SU-DHL-6 (cell line): ENCODE measurements at regions not wholly inside any gene's neighbourhood (a gene's known extent, or its start where the extent isn't known, plus 50 kb on each side); places are given as distances from the start of the nearest gene placed in this dataset.

Experiments used
- H2AFZ ChIP-seq: fragments of 200-600 bp; sonication (generic); 2 replicates; pipeline ENCODE4 v1.6.1; 2014; ENCODE audit warnings: low read depth, mild to moderate bottlenecking, moderate library complexity, mixed read lengths, antibody characterized with exemption, low read length; ENCODE audit not compliant: severe bottlenecking
- H3F3A ChIP-seq: fragments of 200-600 bp; shearing (Covaris generic); 2 replicates; pipeline ENCODE4 v1.6.0; 2016; ENCODE audit warnings: antibody characterized with exemption, mild to moderate bottlenecking; ENCODE audit not compliant: insufficient read depth
- H3K27ac ChIP-seq: fragments of 200-600 bp; sonication (generic); 2 replicates; pipeline ENCODE4 v1.5.1; 2016; ENCODE audit warnings: low read depth, mild to moderate bottlenecking, low read length, moderate library complexity, mixed read lengths
- H3K27me3 ChIP-seq: fragments of 200-600 bp; sonication (generic), shearing (Covaris generic); 2 replicates; pipeline ENCODE4 v1.6.0; 2014; ENCODE audit warnings: mild to moderate bottlenecking, low read length
- H3K36me3 ChIP-seq: fragments of 200-600 bp; sonication (generic); 2 replicates; pipeline ENCODE4 v1.6.1; 2014; ENCODE audit warnings: mild to moderate bottlenecking, low read length, mixed read lengths
- H3K4me2 ChIP-seq: fragments of 300-600, 200-600 bp; shearing (Covaris generic), sonication (generic); 2 replicates; pipeline ENCODE4 v1.6.0; 2014; ENCODE audit warnings: low read length, low read depth, mild to moderate bottlenecking; ENCODE audit not compliant: poor library complexity, severe bottlenecking
- H3K4me3 ChIP-seq: fragments of 200-600 bp; sonication (generic); 2 replicates; pipeline ENCODE4 v1.5.1; 2014; ENCODE audit warnings: antibody characterized with exemption, low read length, mild to moderate bottlenecking, mixed read lengths; ENCODE audit not compliant: insufficient read depth, poor library complexity, severe bottlenecking
- H3K79me2 ChIP-seq: fragments of 200-600 bp; sonication (generic); 2 replicates; pipeline ENCODE4 v1.6.1; 2014; ENCODE audit warnings: mild to moderate bottlenecking, low read length, moderate library complexity; ENCODE audit not compliant: insufficient read depth
- H3K9ac ChIP-seq: fragments of 200-600 bp; sonication (generic); 2 replicates; pipeline ENCODE4 v1.7.0; 2014; ENCODE audit warnings: mild to moderate bottlenecking, low read length
- H3K9me2 ChIP-seq: fragments of 200-600 bp; sonication (generic); replicated peaks from 2 replicates; pipeline ENCODE4 v1.6.1; 2014; ENCODE audit warnings: low read length; ENCODE audit not compliant: insufficient read depth
- H3K9me3 ChIP-seq: fragments of 200-600 bp; sonication (generic); 2 replicates; pipeline ENCODE4 v1.6.1; 2014; ENCODE audit warnings: low read length, mixed read lengths; ENCODE audit not compliant: insufficient read depth
- H4K20me1 ChIP-seq: fragments of 200-600 bp; sonication (generic); 2 replicates; pipeline ENCODE4 v1.6.1; 2014; ENCODE audit warnings: low read depth, mild to moderate bottlenecking, antibody characterized with exemption, low read length, moderate library complexity, mixed read lengths
- CTCF ChIP-seq: fragments of 200-600 bp; sonication (generic); IDR thresholded peaks from one replicate; pipeline ENCODE4 v1.5.1; 2017; ENCODE audit warnings: antibody characterized with exemption, mild to moderate bottlenecking, low read length, moderate library complexity; ENCODE audit not compliant: insufficient read depth, poor library complexity, severe bottlenecking
- EZH2phosphoT487 ChIP-seq: fragments of 200-600 bp; sonication (generic), shearing (Covaris generic); conservative IDR thresholded peaks from 2 replicates; pipeline ENCODE4 v1.6.1; 2018; ENCODE audit warnings: mild to moderate bottlenecking, antibody characterized with exemption, low read length, moderate library complexity, mixed read lengths

- Histone ChIP-seq H3K9me3 (0 out of 2 replicates have a peak, but pooled peaks cover 5% of the 10 kb centered on the region), H3K9ac (no peak overlapping the region), H3K27me3 (no peaks in the 10 kb centered on the region), H3K27ac (no peak overlapping the region), H3K79me2 (no peaks in the 10 kb centered on the region), H3K36me3 (no peaks in the 10 kb centered on the region), H2AFZ (no peak overlapping the region), H4K20me1 (no peaks in the 10 kb centered on the region), H3F3A (no peaks in the 10 kb centered on the region), H3K9me2 (no peaks in the 10 kb centered on the region), H3K4me2 (no peak overlapping the region), H3K4me3 (no peak overlapping the region)
- TF ChIP-seq EZH2phosphoT487 (no peak), CTCF (no peak)
These were observed 313.3 kb downstream of the PIK3R1 start for GRCh38 chr5:68528821-68529273.

- no peak overlapping the region for H3K9ac ChIP-seq
- H3K27ac ChIP-seq: no peak overlapping the region
- H3K9me2 ChIP-seq: no peaks in the 10 kb centered on the region
- 0 out of 2 replicates have a peak, but pooled peaks cover 5% of the 10 kb centered on the region for H3K9me3 ChIP-seq
- no peaks in the 10 kb centered on the region for H4K20me1 ChIP-seq
- no peaks in the 10 kb centered on the region for H3K79me2 ChIP-seq
- H3K27me3 ChIP-seq: no peaks in the 10 kb centered on the region
- no peak for TF ChIP-seq EZH2phosphoT487
- TF ChIP-seq CTCF: no peak
- no peak overlapping the region for H2AFZ ChIP-seq
- H3F3A ChIP-seq: no peaks in the 10 kb centered on the region
- no peaks in the 10 kb centered on the region for H3K36me3 ChIP-seq
- H3K4me2 ChIP-seq: no peak overlapping the region
- no peak overlapping the region for H3K4me3 ChIP-seq
These were observed 314.0 kb downstream of the PIK3R1 start for GRCh38 chr5:68529581-68529980.

- Histone ChIP-seq H3K36me3 (no peaks in the 10 kb centered on the region), H3K9me3 (0 out of 2 replicates have a peak, but pooled peaks cover 5% of the 10 kb centered on the region), H3K4me2 (no peak overlapping the region), H3K9me2 (no peaks in the 10 kb centered on the region), H3K9ac (no peak overlapping the region), H3K4me3 (no peak overlapping the region), H3K27me3 (no peaks in the 10 kb centered on the region), H3K27ac (no peak overlapping the region), H2AFZ (no peak overlapping the region), H3K79me2 (no peaks in the 10 kb centered on the region), H4K20me1 (no peaks in the 10 kb centered on the region), H3F3A (no peaks in the 10 kb centered on the region)
- TF ChIP-seq CTCF (no peak), EZH2phosphoT487 (no peak)
These were observed 316.4 kb downstream of the PIK3R1 start for GRCh38 chr5:68531970-68532369.
